ENCODE measurements at regions not wholly inside any gene's neighbourhood (a gene's known extent, or its start where the extent isn't known, plus 50 kb on each side); places are given as distances from the start of the nearest gene placed in this dataset.
A peak's percentile ranks its signal among the peaks of the same experiment; 100 is the strongest.
"Not testable (repeated sequence)": the region's sequence is repeated elsewhere in the genome, so short reads cannot be mapped to it uniquely, and the experiment has no call there.

DNA sequence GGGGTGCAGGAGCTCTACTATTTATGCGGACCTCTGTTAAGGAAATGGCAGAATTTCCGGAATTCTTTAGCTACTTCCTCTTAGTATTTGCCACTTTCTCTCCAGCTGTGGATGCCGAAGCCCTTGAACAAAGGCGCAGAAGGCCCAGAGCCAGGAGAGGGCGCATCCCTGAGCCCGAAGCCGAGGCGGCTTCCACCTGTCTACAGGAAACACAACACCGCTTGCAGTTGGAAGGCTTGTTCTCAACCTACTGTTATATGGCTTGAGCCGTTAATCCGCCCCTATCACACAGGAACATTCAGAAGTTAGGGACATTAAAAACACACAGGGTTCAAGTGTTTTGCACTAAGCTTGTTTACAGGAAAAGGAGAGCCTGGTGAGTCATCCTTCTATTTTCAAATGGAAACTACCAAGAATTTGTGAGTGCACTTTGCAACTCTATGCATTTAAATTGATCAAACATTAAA, 417.1 kb downstream of the BCKDHB start:
- ATAC-seq (ENCODE audit: low FRiP score) (peak; percentile 53), DNase-seq (ENCODE audit: low spot score) (no peak)

DNA sequence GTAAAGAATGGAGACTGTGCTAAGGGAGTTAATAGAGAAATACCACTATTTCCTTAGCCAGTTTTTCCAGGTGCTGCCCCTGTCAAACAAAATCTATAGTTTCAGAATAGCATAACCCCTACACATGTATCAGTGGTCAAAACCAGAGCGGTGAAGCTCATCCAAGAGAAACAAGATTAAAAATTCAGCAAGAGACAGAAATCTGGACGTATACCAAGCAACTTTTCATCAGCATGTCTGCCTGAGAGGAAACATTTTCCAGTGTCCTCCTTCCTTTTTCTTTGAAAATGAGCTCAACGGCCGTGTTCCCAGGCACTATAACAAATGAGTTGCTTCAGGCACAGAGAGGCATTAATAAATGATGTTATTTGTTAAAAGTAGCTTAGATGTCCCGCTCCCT, 416.5 kb downstream of the BCKDHB start:
- DNase-seq (ENCODE audit: low spot score), result no peak
- TF ChIP-seq, protein P1, sequence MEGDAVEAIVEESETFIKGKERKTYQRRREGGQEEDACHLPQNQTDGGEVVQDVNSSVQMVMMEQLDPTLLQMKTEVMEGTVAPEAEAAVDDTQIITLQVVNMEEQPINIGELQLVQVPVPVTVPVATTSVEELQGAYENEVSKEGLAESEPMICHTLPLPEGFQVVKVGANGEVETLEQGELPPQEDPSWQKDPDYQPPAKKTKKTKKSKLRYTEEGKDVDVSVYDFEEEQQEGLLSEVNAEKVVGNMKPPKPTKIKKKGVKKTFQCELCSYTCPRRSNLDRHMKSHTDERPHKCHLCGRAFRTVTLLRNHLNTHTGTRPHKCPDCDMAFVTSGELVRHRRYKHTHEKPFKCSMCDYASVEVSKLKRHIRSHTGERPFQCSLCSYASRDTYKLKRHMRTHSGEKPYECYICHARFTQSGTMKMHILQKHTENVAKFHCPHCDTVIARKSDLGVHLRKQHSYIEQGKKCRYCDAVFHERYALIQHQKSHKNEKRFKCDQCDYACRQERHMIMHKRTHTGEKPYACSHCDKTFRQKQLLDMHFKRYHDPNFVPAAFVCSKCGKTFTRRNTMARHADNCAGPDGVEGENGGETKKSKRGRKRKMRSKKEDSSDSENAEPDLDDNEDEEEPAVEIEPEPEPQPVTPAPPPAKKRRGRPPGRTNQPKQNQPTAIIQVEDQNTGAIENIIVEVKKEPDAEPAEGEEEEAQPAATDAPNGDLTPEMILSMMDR (IDR thresholded peaks at IDR 0.05), result no peak
- peak; percentile 12 for ATAC-seq (ENCODE audit: low FRiP score)

More for the DNA sequence above, 417.1 kb downstream of the BCKDHB start:
- TF ChIP-seq, protein P1 (IDR thresholded peaks at IDR 0.05), result no peak

DNA sequence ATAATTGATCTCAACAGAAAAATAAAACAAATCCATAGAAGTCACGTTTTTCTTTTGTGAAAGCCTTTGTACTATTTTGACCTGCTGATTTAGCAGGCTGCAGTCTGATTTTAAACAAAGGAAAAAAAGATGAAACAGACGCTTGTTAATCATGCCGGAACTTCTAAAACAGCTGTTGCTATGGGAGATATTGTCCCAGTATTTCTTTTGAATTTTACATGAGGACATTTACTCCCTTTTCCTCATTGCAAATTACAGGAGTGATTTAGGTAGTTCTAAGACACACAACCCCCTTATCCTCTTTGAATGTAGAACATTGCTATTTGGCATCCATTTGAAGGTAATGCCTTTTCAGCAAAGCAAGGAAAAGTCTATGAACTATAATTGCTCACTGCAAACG, 416.1 kb downstream of the BCKDHB start:
- DNase-seq (ENCODE audit: low spot score), result no peak
- ATAC-seq (ENCODE audit: low FRiP score), result no peak

DNA sequence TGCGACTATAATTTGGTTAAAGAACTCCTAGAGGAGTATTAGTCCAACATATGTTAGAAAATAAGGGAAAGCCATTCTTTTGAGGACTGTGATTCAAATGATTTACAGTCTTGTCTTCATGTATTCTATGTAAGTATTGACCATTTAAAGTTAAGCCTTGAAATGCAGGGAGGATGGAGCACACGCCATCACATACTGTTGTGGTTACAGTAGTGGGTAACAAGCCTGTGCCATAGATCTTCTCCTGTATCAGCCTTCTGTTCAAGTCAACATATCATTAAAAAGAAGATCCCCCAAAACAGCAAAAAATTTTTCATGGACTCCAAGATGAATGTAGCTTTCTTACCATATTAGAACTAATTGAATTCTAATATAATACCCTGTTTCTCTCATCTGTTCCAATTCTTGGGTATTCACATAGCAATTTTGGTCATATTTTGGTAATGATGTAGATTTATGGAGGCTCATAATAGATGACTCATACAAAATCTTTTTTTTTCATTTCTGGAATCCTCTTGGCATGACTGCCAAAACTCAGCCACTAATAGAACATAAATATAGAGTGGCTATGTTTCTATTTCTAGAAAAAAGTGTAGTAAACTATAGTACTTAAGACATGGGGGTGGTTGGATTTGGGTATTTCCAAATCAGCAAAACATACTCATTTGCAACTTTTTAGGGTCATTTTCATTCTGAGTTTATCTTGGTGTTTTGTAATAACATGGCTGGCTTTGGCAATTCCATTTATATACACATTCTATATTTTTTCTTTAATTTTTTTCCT, 413.5 kb downstream of the BCKDHB start:
- DNase-seq (ENCODE audit: low spot score), result no peak
- peak; percentile 47 for ATAC-seq (ENCODE audit: low FRiP score)

More for the DNA sequence above, 416.1 kb downstream of the BCKDHB start:
- TF ChIP-seq, protein P1 (IDR thresholded peaks at IDR 0.05), result no peak

DNA sequence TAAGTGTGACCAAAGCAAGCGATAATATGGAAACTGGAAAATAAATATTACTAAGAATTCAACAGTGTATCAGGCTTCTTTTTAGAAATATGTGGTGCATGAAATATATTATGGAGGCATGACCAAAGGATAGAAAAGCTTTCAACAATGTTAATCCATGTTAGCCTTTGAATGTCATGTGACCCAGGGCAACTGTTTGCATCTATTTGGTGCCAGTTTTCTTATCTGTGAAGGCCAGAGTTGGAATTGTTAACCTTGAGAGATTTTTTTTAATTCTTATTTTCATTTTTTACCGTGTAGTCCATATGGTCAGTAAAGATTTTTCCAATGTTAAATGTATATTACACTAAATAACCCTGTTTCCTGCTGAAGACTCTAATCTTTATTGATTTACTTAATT, 411.1 kb downstream of the BCKDHB start:
- TF ChIP-seq, protein P1 (IDR thresholded peaks at IDR 0.05), result no peak
- ATAC-seq (ENCODE audit: low FRiP score), result no peak
- no peak for DNase-seq (ENCODE audit: low spot score)

More for the DNA sequence above, 413.5 kb downstream of the BCKDHB start:
- TF ChIP-seq, protein P1 (IDR thresholded peaks at IDR 0.05), result no peak

DNA sequence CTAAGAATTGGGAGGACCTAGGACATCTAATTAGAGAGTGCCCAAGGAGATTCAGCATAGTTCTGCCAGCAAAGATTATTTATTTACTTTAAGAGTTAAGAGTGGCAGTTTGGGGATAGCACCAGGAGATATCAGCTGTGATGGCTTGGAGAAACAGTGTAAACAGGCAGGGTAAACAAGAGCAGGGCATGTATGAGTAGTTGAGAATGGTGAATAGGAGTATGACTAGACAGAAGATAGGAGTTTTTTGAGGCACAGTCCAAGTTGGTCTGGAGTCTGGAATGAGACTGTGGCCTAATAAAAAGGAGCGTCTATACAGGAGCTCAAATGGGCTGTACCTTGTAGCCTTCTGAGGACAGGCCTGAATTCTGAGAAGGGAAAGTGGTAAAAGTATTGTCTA, 404.1 kb downstream of the BCKDHB start:
- DNase-seq (ENCODE audit: low spot score), result not testable (repeated sequence)

DNA sequence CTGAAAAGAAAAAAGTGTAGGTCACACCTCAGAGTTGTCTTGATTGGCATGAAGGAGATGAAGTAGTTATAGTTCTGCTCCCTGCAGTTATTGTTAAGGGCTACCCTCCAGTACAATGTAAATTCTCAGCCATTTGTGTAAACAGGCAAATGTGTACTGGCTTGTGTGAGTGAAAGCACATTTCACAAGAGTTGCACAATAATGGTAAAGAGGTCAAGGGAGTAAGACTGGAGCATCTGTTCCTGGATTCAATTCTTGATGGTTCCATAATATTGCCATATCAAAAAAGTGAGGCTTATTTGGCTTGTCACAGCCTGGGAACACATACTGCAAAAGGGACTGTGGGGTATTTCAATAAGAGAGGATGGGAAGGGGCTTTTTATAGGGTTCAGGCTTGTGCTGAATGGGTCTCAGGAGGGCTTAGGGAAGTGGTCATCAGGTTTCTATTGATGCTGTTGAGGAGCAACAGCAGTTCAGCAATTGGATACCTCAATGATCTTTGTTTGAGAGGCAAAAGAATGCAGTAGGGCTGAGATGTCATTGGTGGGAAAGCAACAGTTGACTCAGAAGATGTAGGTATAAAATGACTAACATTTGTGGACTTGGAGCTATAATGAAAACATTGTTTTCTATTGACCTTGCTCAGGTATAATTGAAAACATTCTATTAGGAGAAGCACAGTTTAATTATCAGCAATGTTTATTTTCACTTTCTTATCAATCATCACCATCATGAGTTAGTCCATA, 402.6 kb downstream of the BCKDHB start:
- DNase-seq (ENCODE audit: low spot score), result no peak
- no peak for ATAC-seq (ENCODE audit: low FRiP score)
- TF ChIP-seq, protein P1 (IDR thresholded peaks at IDR 0.05), result no peak

More for the DNA sequence above, 404.1 kb downstream of the BCKDHB start:
- ATAC-seq (ENCODE audit: low FRiP score), result not testable (repeated sequence)
